CD4-positive, alpha-beta T cell treated with Interferon gamma for 1 hour (primary cell): ENCODE measurements at regions not wholly inside any gene's neighbourhood (a gene's known extent, or its start where the extent isn't known, plus 50 kb on each side); places are given as distances from the start of the nearest gene placed in this dataset.
"Not testable (repeated sequence)": the region's sequence is repeated elsewhere in the genome, so short reads cannot be mapped to it uniquely, and the experiment has no call there.

Experiments used
- DNase-seq: peaks from one replicate; pipeline ENCODE4 v3.0.0-alpha.2; 2020

DNA sequence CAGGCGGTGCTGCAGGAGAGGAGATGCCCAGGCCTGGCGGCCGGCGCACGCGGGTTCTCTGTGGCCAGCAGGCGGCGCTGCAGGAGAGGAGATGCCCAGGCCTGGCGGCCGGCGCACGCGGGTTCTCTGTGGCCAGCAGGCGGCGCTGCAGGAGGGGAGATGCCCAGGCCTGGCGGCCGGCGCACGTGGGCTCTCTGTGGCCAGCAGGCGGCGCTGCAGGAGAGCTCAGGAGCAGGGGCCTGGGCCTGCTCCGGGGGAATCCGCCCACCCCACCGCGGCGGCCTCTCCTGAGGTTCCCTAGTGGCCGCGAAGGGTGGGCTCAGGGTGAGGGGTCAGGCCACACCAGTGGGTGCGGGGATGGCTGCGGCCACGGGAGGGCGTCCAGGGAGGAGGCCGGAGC is 75.9 kb downstream of the OR4F16 start:
- DNase-seq: not testable (repeated sequence)

DNA sequence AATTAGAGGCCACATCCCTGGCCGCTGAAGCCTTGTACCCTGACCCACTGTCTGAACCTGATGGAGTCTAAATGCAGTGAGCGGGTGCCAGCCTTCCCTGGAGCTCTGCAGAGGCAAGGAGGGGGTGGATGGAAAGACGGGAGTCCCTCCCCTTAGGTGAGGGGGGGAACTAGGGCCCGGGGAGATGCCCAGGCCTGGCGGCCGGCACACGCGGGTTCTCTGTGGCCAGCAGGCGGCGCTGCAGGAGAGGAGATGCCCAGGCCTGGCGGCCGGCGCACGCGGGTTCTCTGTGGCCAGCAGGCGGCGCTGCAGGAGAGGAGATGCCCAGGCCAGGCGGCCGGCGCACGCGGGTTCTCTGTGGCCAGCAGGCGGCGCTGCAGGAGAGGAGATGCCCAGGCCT is 77.3 kb downstream of the OR4F16 start:
- DNase-seq: not testable (repeated sequence)

DNA sequence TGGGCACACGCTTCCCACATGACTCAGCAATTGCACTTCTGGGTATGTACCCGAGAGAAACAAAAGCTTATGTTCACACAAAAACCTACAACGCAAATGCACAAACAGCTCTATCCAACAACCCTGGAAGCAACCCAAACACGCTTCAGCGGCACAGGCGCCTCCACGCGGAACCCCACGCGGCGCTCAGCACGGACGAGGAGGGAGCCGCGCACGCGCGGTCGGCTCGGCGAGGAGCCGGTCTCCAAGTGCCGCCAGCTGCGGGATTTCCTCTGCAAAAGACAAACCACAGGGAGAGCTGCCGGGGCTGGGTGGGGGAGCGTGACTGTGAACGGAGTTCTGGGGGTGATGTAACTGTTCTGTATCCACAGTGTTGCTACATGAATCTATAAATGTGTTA is 81.2 kb downstream of the OR4F16 start:
- not testable (repeated sequence) for DNase-seq

DNA sequence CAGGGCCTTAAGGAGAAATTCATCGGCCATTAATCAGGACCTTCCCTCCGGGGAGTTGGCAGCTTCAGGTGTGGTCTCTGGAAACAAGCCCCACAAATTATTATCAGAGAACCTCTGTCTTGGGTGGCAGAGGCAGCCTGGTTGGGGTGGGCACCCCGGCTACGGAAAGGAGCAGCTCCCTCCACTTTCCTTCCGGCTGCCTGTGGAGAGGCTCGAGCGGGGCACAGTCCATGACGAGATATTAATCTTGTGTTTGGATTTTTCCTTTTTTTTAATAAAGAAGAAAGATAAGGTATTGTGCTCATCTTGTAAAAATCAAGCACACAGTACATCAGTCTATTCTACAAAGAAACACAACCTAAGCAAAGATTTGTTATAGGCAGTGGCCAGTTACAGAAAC is 98.2 kb downstream of the OR4F16 start:
- DNase-seq: not testable (repeated sequence)

DNA sequence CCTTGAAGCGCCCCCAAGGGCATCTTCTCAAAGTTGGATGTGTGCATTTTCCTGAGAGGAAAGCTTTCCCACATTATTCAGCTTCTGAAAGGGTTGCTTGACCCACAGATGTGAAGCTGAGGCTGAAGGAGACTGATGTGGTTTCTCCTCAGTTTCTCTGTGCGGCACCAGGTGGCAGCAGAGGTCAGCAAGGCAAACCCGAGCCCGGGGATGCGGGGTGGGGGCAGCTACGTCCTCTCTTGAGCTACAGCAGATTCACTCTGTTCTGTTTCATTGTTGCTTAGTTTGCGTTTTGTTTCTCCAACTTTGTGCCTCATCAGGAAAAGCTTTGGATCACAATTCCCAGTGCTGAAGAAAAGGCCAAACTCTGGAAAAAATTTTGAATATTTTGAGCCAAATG is 100.5 kb downstream of the OR4F16 start:
- peak; percentile 6 for DNase-seq
